ENCODE measurements at regions not wholly inside any gene's neighbourhood (a gene's known extent, or its start where the extent isn't known, plus 50 kb on each side); places are given as distances from the start of the nearest gene placed in this dataset.

GRCh38 chr9:107603281-107603680, 113.7 kb upstream of the KLF4 start:
- Histone ChIP-seq H3K27ac (ENCODE audit: low read depth, low read length) (no peak overlapping the region), H3K4me1 (ENCODE audit: control insufficient read depth, insufficient read depth, low read length) (peaks cover 7% of the 10 kb centered on the region; the same call in 1 of the 2 replicates), H3K36me3 (ENCODE audit: control insufficient read depth, insufficient read depth, low read length) (no peaks in the 10 kb centered on the region), H3K9ac (ENCODE audit: low read depth, low read length) (no peak overlapping the region), H3K4me3 (ENCODE audit: low read depth, low read length) (no peak overlapping the region), H3K27me3 (ENCODE audit: control insufficient read depth, insufficient read depth, low read length) (no peaks in the 10 kb centered on the region), H3K9me3 (ENCODE audit: control insufficient read depth, insufficient read depth, low read length) (no peaks in the 10 kb centered on the region)

GRCh38 chr9:107600060-107600573, 110.5 kb upstream of the KLF4 start:
- Histone ChIP-seq H3K9ac (ENCODE audit: low read depth, low read length) (no peak overlapping the region), H3K36me3 (ENCODE audit: control insufficient read depth, insufficient read depth, low read length) (no peaks in the 10 kb centered on the region), H3K4me3 (ENCODE audit: low read depth, low read length) (no peak overlapping the region), H3K27me3 (ENCODE audit: control insufficient read depth, insufficient read depth, low read length) (no peaks in the 10 kb centered on the region), H3K4me1 (ENCODE audit: control insufficient read depth, insufficient read depth, low read length) (peaks cover 7% of the 10 kb centered on the region; the same call in 1 of the 2 replicates), H3K9me3 (ENCODE audit: control insufficient read depth, insufficient read depth, low read length) (no peaks in the 10 kb centered on the region), H3K27ac (ENCODE audit: low read depth, low read length) (no peak overlapping the region)

GRCh38 chr9:107597743-107598217, 108.2 kb upstream of the KLF4 start:
- Histone ChIP-seq H3K27ac (ENCODE audit: low read depth, low read length) (no peak overlapping the region), H3K9ac (ENCODE audit: low read depth, low read length) (no peak overlapping the region), H3K4me1 (ENCODE audit: control insufficient read depth, insufficient read depth, low read length) (peaks cover 7% of the 10 kb centered on the region; the same call in 1 of the 2 replicates), H3K4me3 (ENCODE audit: low read depth, low read length) (no peak overlapping the region), H3K9me3 (ENCODE audit: control insufficient read depth, insufficient read depth, low read length) (no peaks in the 10 kb centered on the region), H3K27me3 (ENCODE audit: control insufficient read depth, insufficient read depth, low read length) (no peaks in the 10 kb centered on the region), H3K36me3 (ENCODE audit: control insufficient read depth, insufficient read depth, low read length) (no peaks in the 10 kb centered on the region)

GRCh38 chr9:107594908-107595530, 105.5 kb upstream of the KLF4 start:
- Histone ChIP-seq H3K27me3 (ENCODE audit: control insufficient read depth, insufficient read depth, low read length) (no peaks in the 10 kb centered on the region), H3K27ac (ENCODE audit: low read depth, low read length) (no peak overlapping the region)

GRCh38 chr9:107593224-107593870, 103.8 kb upstream of the KLF4 start:
- no peaks in the 10 kb centered on the region for H3K36me3 ChIP-seq (ENCODE audit: control insufficient read depth, insufficient read depth, low read length)

More at GRCh38 chr9:107594908-107595530, 105.5 kb upstream of the KLF4 start:
- H3K4me3 ChIP-seq (ENCODE audit: low read depth, low read length): no peak overlapping the region
- no peaks in the 10 kb centered on the region for H3K36me3 ChIP-seq (ENCODE audit: control insufficient read depth, insufficient read depth, low read length)
- no peaks in the 10 kb centered on the region for H3K9me3 ChIP-seq (ENCODE audit: control insufficient read depth, insufficient read depth, low read length)
- H3K4me1 ChIP-seq (ENCODE audit: control insufficient read depth, insufficient read depth, low read length): peaks cover 3% of the 10 kb centered on the region; the same call in 1 of the 2 replicates
- no peak overlapping the region for H3K9ac ChIP-seq (ENCODE audit: low read depth, low read length)

GRCh38 chr9:107592424-107592823, 102.9 kb upstream of the KLF4 start:
- Histone ChIP-seq H3K4me3 (ENCODE audit: low read depth, low read length) (no peak overlapping the region), H3K27me3 (ENCODE audit: control insufficient read depth, insufficient read depth, low read length) (no peaks in the 10 kb centered on the region), H3K9me3 (ENCODE audit: control insufficient read depth, insufficient read depth, low read length) (no peaks in the 10 kb centered on the region), H3K9ac (ENCODE audit: low read depth, low read length) (no peak overlapping the region), H3K4me1 (ENCODE audit: control insufficient read depth, insufficient read depth, low read length) (no peaks in the 10 kb centered on the region), H3K27ac (ENCODE audit: low read depth, low read length) (no peak overlapping the region), H3K36me3 (ENCODE audit: control insufficient read depth, insufficient read depth, low read length) (no peaks in the 10 kb centered on the region)

More at GRCh38 chr9:107593224-107593870, 103.8 kb upstream of the KLF4 start:
- no peaks in the 10 kb centered on the region for H3K9me3 ChIP-seq (ENCODE audit: control insufficient read depth, insufficient read depth, low read length)
- no peaks in the 10 kb centered on the region for H3K27me3 ChIP-seq (ENCODE audit: control insufficient read depth, insufficient read depth, low read length)
- no peak overlapping the region for H3K27ac ChIP-seq (ENCODE audit: low read depth, low read length)
- H3K4me1 ChIP-seq (ENCODE audit: control insufficient read depth, insufficient read depth, low read length): no peaks in the 10 kb centered on the region
- no peak overlapping the region for H3K9ac ChIP-seq (ENCODE audit: low read depth, low read length)
- no peak overlapping the region for H3K4me3 ChIP-seq (ENCODE audit: low read depth, low read length)

- H3K27me3 ChIP-seq (ENCODE audit: control insufficient read depth, insufficient read depth, low read length): no peaks in the 10 kb centered on the region
- no peaks in the 10 kb centered on the region for H3K4me1 ChIP-seq (ENCODE audit: control insufficient read depth, insufficient read depth, low read length)
- no peak overlapping the region for H3K9ac ChIP-seq (ENCODE audit: low read depth, low read length)
- no peaks in the 10 kb centered on the region for H3K36me3 ChIP-seq (ENCODE audit: control insufficient read depth, insufficient read depth, low read length)
- no peaks in the 10 kb centered on the region for H3K9me3 ChIP-seq (ENCODE audit: control insufficient read depth, insufficient read depth, low read length)
- H3K4me3 ChIP-seq (ENCODE audit: low read depth, low read length): no peak overlapping the region
- H3K27ac ChIP-seq (ENCODE audit: low read depth, low read length): no peak overlapping the region
Observed at GRCh38 chr9:107591781-107592180, 102.2 kb upstream of the KLF4 start.

GRCh38 chr9:107588393-107588792, 98.8 kb upstream of the KLF4 start:
- no peak overlapping the region for H3K4me3 ChIP-seq (ENCODE audit: low read depth, low read length)
- no peak overlapping the region for H3K27ac ChIP-seq (ENCODE audit: low read depth, low read length)
- H3K9ac ChIP-seq (ENCODE audit: low read depth, low read length): no peak overlapping the region
- H3K9me3 ChIP-seq (ENCODE audit: control insufficient read depth, insufficient read depth, low read length): no peaks in the 10 kb centered on the region
- no peaks in the 10 kb centered on the region for H3K36me3 ChIP-seq (ENCODE audit: control insufficient read depth, insufficient read depth, low read length)
- no peaks in the 10 kb centered on the region for H3K27me3 ChIP-seq (ENCODE audit: control insufficient read depth, insufficient read depth, low read length)
- no peaks in the 10 kb centered on the region for H3K4me1 ChIP-seq (ENCODE audit: control insufficient read depth, insufficient read depth, low read length)

- H3K9ac ChIP-seq (ENCODE audit: low read depth, low read length): no peak overlapping the region
- H3K36me3 ChIP-seq (ENCODE audit: control insufficient read depth, insufficient read depth, low read length): no peaks in the 10 kb centered on the region
- H3K4me1 ChIP-seq (ENCODE audit: control insufficient read depth, insufficient read depth, low read length): no peaks in the 10 kb centered on the region
- H3K27me3 ChIP-seq (ENCODE audit: control insufficient read depth, insufficient read depth, low read length): no peaks in the 10 kb centered on the region
- H3K27ac ChIP-seq (ENCODE audit: low read depth, low read length): no peak overlapping the region
- H3K9me3 ChIP-seq (ENCODE audit: control insufficient read depth, insufficient read depth, low read length): no peaks in the 10 kb centered on the region
- H3K4me3 ChIP-seq (ENCODE audit: low read depth, low read length): no peak overlapping the region
Observed at GRCh38 chr9:107587191-107587963, 97.8 kb upstream of the KLF4 start.

GRCh38 chr9:107586493-107586892, 96.9 kb upstream of the KLF4 start:
- Histone ChIP-seq H3K27me3 (ENCODE audit: control insufficient read depth, insufficient read depth, low read length) (no peaks in the 10 kb centered on the region), H3K36me3 (ENCODE audit: control insufficient read depth, insufficient read depth, low read length) (no peaks in the 10 kb centered on the region), H3K9ac (ENCODE audit: low read depth, low read length) (no peak overlapping the region), H3K4me3 (ENCODE audit: low read depth, low read length) (no peak overlapping the region), H3K4me1 (ENCODE audit: control insufficient read depth, insufficient read depth, low read length) (no peaks in the 10 kb centered on the region), H3K27ac (ENCODE audit: low read depth, low read length) (no peak overlapping the region), H3K9me3 (ENCODE audit: control insufficient read depth, insufficient read depth, low read length) (no peaks in the 10 kb centered on the region)

GRCh38 chr9:107585465-107585864, 95.9 kb upstream of the KLF4 start:
- no peaks in the 10 kb centered on the region for H3K36me3 ChIP-seq (ENCODE audit: control insufficient read depth, insufficient read depth, low read length)
- H3K4me3 ChIP-seq (ENCODE audit: low read depth, low read length): no peak overlapping the region
- H3K27me3 ChIP-seq (ENCODE audit: control insufficient read depth, insufficient read depth, low read length): no peaks in the 10 kb centered on the region
- H3K9ac ChIP-seq (ENCODE audit: low read depth, low read length): no peak overlapping the region
- H3K9me3 ChIP-seq (ENCODE audit: control insufficient read depth, insufficient read depth, low read length): no peaks in the 10 kb centered on the region
- no peaks in the 10 kb centered on the region for H3K4me1 ChIP-seq (ENCODE audit: control insufficient read depth, insufficient read depth, low read length)
- no peak overlapping the region for H3K27ac ChIP-seq (ENCODE audit: low read depth, low read length)

Data from HUES48 (cell line).